ENCODE measurements at regions not wholly inside any gene's neighbourhood (a gene's known extent, or its start where the extent isn't known, plus 50 kb on each side); places are given as distances from the start of the nearest gene placed in this dataset.

- no peak for TF ChIP-seq CTCF (IDR thresholded peaks at IDR 0.05 in 4 of 5, conservative IDR thresholded peaks at IDR 0.05 in 1 of 5)
- no peak for TF ChIP-seq POLR2A (IDR thresholded peaks at IDR 0.05)
Measured at GRCh38 chr15:91593067-91593466, 260.4 kb upstream of the SLCO3A1 start.

Measured in gastrocnemius medialis (tissue), 4 donors.